HCT116 (cell line): ENCODE measurements at regions not wholly inside any gene's neighbourhood (a gene's known extent, or its start where the extent isn't known, plus 50 kb on each side); places are given as distances from the start of the nearest gene placed in this dataset.

ENCODE experiments used
- ATAC-seq: fragments of 200-7000 bp; cut with Tn5 transposase; 2 replicates; pipeline ENCODE4 v1.9.1; 2020; ENCODE audit warnings: mild to moderate bottlenecking, moderate library complexity
- BruUV-seq: library from RNA; stranded (reverse); fragments of 400-500 nt; replicated peaks from 2 replicates; lab custom pipeline; 2021; lab: Mats Ljungman, UMichigan
- CTCF ChIA-PET: fragments of 300-600 bp; sonication (Branson Sonifier 250); formaldehyde crosslinking; loops from one replicate; lab custom pipeline; 2021; ENCODE audit warnings: antibody characterized with exemption; lab: Charles Lee
- POLR2A ChIA-PET: fragments of 300-600, 350-600 bp; sonication (Branson Sonifier 250); formaldehyde crosslinking; loops from one replicate; lab custom pipeline; 2021; ENCODE audit warnings: antibody characterized with exemption; lab: Charles Lee
- RAD21 ChIA-PET, 2 experiments: fragments of 300-600 bp; sonication (Branson Sonifier 250); formaldehyde crosslinking; loops; one replicate each; lab custom pipeline; 2023; ENCODE audit warnings: low total read pairs in 2 of 2; ENCODE audit not compliant: uncharacterized antibody in 2 of 2, unreplicated experiment in 2 of 2, low non-redundant PET in 1 of 2; lab: Charles Lee
- DNase-seq: peaks from one replicate; pipeline ENCODE4 v3.0.0-alpha.2; 2010; ENCODE audit warnings: low read depth, low spot score
- H2AFZ ChIP-seq: fragments of 200-600 bp; shearing (Covaris generic), sonication (generic); 2 replicates; pipeline ENCODE4 v1.6.1; 2017; ENCODE audit warnings: low read depth, mixed run types, mixed read lengths, antibody characterized with exemption, low read length; ENCODE audit not compliant: poor library complexity, severe bottlenecking
- H3K27ac ChIP-seq: 2 replicates; pipeline ENCODE4 v1.5.1; 2012; ENCODE audit warnings: low read depth, low read length
- H3K27me3 ChIP-seq: fragments of 200-600 bp; sonication (generic); 2 replicates; pipeline ENCODE4 v1.6.1; 2016; ENCODE audit warnings: mixed run types, low read length, mixed read lengths; ENCODE audit not compliant: insufficient read depth
- H3K36me3 ChIP-seq, 2 experiments: fragments of 200-500 bp in 1 of 2; fragments of 200-600 bp in 1 of 2; sonication (Bioruptor generic) in 1 of 2; sonication (generic) in 1 of 2; 2 replicates each; pipeline versions ENCODE4 v1.5.1 to v1.6.1; 2014 to 2016; ENCODE audit warnings: low read length in 2 of 2, inconsistent platforms in 1 of 2, mixed read lengths in 1 of 2, mixed run types in 1 of 2; ENCODE audit not compliant: insufficient read depth in 2 of 2, control insufficient read depth in 1 of 2
- H3K4me1 ChIP-seq, 2 experiments: fragments of 200-600 bp in 1 of 2; sonication (generic) in 1 of 2; 2 replicates each; pipeline versions ENCODE4 v1.5.1 to v1.6.1; 2012 to 2017; ENCODE audit warnings: low read length in 2 of 2, inconsistent platforms in 1 of 2, mild to moderate bottlenecking in 1 of 2, mixed read lengths in 1 of 2, mixed run types in 1 of 2, moderate library complexity in 1 of 2; ENCODE audit not compliant: insufficient read depth in 2 of 2, control insufficient read depth in 1 of 2
- H3K4me2 ChIP-seq: fragments of 200-600 bp; sonication (generic); 2 replicates; pipeline ENCODE4 v1.6.1; 2017; ENCODE audit warnings: mixed run types, low read length, mixed read lengths
- H3K4me3 ChIP-seq, 2 experiments: fragments of 200-600 bp in 1 of 2; sonication (generic) in 1 of 2; replicated peaks in 1 of 2; 2 replicates each; pipeline ENCODE4 v1.5.1; 2011 to 2016; ENCODE audit warnings: low read length in 2 of 2, control low read depth in 1 of 2, low read depth in 1 of 2, mild to moderate bottlenecking in 1 of 2, mixed read lengths in 1 of 2, mixed run types in 1 of 2
- H3K79me2 ChIP-seq: fragments of 200-600 bp; sonication (generic); 2 replicates; pipeline ENCODE4 v1.6.1; 2017; ENCODE audit warnings: mild to moderate bottlenecking, mixed run types, low read length, moderate library complexity, mixed read lengths; ENCODE audit not compliant: insufficient read depth
- H3K9ac ChIP-seq: fragments of 200-600 bp; sonication (generic); 2 replicates; pipeline ENCODE4 v1.6.1; 2016; ENCODE audit warnings: low read length, mixed read lengths
- H3K9me2 ChIP-seq: fragments of 200-600 bp; sonication (generic), shearing (Covaris generic); 2 replicates; pipeline ENCODE4 v1.6.1; 2017; ENCODE audit warnings: mixed run types, mild to moderate bottlenecking, moderate library complexity; ENCODE audit not compliant: insufficient read depth
- H3K9me3 ChIP-seq, 2 experiments: fragments of 200-500 bp in 1 of 2; fragments of 200-600 bp in 1 of 2; sonication (Bioruptor generic) in 1 of 2; sonication (generic) in 1 of 2; 2 replicates each; pipeline ENCODE4 v1.6.1; 2014 to 2017; ENCODE audit warnings: low read length in 2 of 2, mixed read lengths in 2 of 2, inconsistent platforms in 1 of 2, low read depth in 1 of 2, mild to moderate bottlenecking in 1 of 2, mixed run types in 1 of 2, moderate library complexity in 1 of 2; ENCODE audit not compliant: control insufficient read depth in 1 of 2, insufficient read depth in 1 of 2
- H4K20me1 ChIP-seq: fragments of 200-600 bp; sonication (generic), shearing (Covaris generic); 2 replicates; pipeline ENCODE4 v1.6.1; 2017; ENCODE audit warnings: mixed run types, mild to moderate bottlenecking, moderate library complexity; ENCODE audit not compliant: insufficient read depth
- CBX3 ChIP-seq: IDR thresholded peaks from 2 replicates; pipeline ENCODE4 v1.6.1; 2012; ENCODE audit warnings: low read depth
- ELF1 ChIP-seq: IDR thresholded peaks from 2 replicates; pipeline ENCODE4 v1.6.1; 2012; ENCODE audit warnings: low read depth, borderline replicate concordance
- EZH2 ChIP-seq: fragments of 200-600 bp; sonication (generic); IDR thresholded peaks from 2 replicates; pipeline ENCODE4 v1.6.1; 2017; ENCODE audit warnings: antibody characterized with exemption, mixed run types
- FOSL1 ChIP-seq: IDR thresholded peaks from 2 replicates; pipeline ENCODE4 v1.6.1; 2012; ENCODE audit warnings: low read depth
- RAD21 ChIP-seq: IDR thresholded peaks from 2 replicates; pipeline ENCODE4 v1.6.1; 2012; ENCODE audit warnings: low read depth, mild to moderate bottlenecking
- SIN3A ChIP-seq: IDR thresholded peaks from 2 replicates; pipeline ENCODE4 v1.6.1; 2012; ENCODE audit warnings: low read depth
- SRF ChIP-seq: IDR thresholded peaks from 2 replicates; pipeline ENCODE4 v1.6.1; 2012; ENCODE audit warnings: low read depth
- ZBTB33 ChIP-seq: IDR thresholded peaks from 2 replicates; pipeline ENCODE4 v1.6.1; 2011; ENCODE audit warnings: mild to moderate bottlenecking, low read length, moderate library complexity; ENCODE audit not compliant: insufficient replicate concordance; ENCODE audit errors: extremely low read depth
- intact Hi-C: fragments of 100-400 bp; cut with micrococcal nuclease; formaldehyde crosslinking; loops from 2 replicates; pipeline ENCODE4 v1.10.0; 2022
- TF ChIP-seq, protein P1 (sequence below), 3 experiments: fragments of 200-600 bp in 1 of 3; sonication (generic) in 1 of 3; IDR thresholded peaks in 2 of 3; conservative IDR thresholded peaks in 1 of 3; 2 replicates each; pipeline ENCODE4 v1.5.1; 2012 to 2017; ENCODE audit warnings: low read depth in 2 of 3, low read length in 2 of 3, antibody characterized with exemption in 1 of 3, borderline replicate concordance in 1 of 3, control low read depth in 1 of 3, mild to moderate bottlenecking in 1 of 3, mixed read lengths in 1 of 3, mixed run types in 1 of 3, moderate library complexity in 1 of 3; ENCODE audit not compliant: insufficient read depth in 1 of 3

DNA sequence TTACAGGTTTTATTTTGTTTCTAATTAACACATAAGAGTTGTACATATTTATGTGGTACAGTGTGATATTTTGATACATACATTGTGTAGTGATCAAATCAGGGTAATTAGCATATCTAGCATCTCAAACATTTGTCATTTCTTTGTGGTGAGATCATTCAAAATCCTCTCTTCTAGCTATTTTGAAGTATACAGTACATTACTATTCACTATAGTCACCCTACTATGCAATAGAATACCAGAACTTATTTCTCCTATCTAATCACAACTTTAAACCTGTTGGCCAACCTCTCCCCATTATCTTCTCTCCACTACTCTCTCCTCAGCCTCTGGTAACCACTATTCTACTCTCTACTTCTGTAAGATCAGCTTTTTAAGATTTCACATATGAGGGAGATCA lies 325.8 kb downstream of the CYP26B1 start:
- Histone ChIP-seq H3K79me2 (no peaks in the 10 kb centered on the region), H4K20me1 (no peaks in the 10 kb centered on the region), H3K9ac (no peak overlapping the region), H3K4me2 (no peak overlapping the region), H2AFZ (no peak overlapping the region), H3K9me3 (no peaks in the 10 kb centered on the region), H3K27me3 (no peaks in the 10 kb centered on the region), H3K27ac (no peak overlapping the region), H3K36me3 (no peaks in the 10 kb centered on the region), H3K4me1 (no peaks in the 10 kb centered on the region), H3K9me2 (no peaks in the 10 kb centered on the region), H3K4me3 (no peak overlapping the region)
- no peak for DNase-seq
- POLR2A ChIA-PET = no interaction called here
- no TSS peak for BruUV-seq
- RAD21 ChIA-PET = no interaction called here
- CTCF ChIA-PET = no interaction called here
- ATAC-seq = no peak
- no peak for TF ChIP-seq ZBTB33
- TF ChIP-seq RAD21 = no peak
- TF ChIP-seq SRF = no peak
- TF ChIP-seq SIN3A = no peak
- no peak for TF ChIP-seq EZH2
- no peak for TF ChIP-seq ELF1
- TF ChIP-seq FOSL1 = no peak
- TF ChIP-seq, protein P1, sequence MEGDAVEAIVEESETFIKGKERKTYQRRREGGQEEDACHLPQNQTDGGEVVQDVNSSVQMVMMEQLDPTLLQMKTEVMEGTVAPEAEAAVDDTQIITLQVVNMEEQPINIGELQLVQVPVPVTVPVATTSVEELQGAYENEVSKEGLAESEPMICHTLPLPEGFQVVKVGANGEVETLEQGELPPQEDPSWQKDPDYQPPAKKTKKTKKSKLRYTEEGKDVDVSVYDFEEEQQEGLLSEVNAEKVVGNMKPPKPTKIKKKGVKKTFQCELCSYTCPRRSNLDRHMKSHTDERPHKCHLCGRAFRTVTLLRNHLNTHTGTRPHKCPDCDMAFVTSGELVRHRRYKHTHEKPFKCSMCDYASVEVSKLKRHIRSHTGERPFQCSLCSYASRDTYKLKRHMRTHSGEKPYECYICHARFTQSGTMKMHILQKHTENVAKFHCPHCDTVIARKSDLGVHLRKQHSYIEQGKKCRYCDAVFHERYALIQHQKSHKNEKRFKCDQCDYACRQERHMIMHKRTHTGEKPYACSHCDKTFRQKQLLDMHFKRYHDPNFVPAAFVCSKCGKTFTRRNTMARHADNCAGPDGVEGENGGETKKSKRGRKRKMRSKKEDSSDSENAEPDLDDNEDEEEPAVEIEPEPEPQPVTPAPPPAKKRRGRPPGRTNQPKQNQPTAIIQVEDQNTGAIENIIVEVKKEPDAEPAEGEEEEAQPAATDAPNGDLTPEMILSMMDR (IDR thresholded peaks at IDR 0.05 in 2 of 3, conservative IDR thresholded peaks at IDR 0.05 in 1 of 3; ENCODE audit: borderline replicate concordance in 1 of 3, insufficient read depth in 1 of 3, low read depth in 2 of 3, low read length in 2 of 3) = no peak
- no peak for TF ChIP-seq CBX3
- intact Hi-C loops = no loop called here
